Stomach (tissue), 8 donors: ENCODE measurements at regions not wholly inside any gene's neighbourhood (a gene's known extent, or its start where the extent isn't known, plus 50 kb on each side); places are given as distances from the start of the nearest gene placed in this dataset.
A peak's percentile ranks its signal among the peaks of the same experiment; 100 is the strongest.

Experiments used
- DNase-seq, 2 donors: peaks; one replicate each; pipeline versions ENCODE4 v3.0.0 to v3.0.0-alpha.2; 2013 to 2019
- H3K27ac ChIP-seq, 5 donors: fragments of 200-600 bp in 4 of 5; sonication (generic) in 4 of 5; one replicate each; pipeline ENCODE4 v1.5.1; 2013 to 2019; ENCODE audit warnings: mild to moderate bottlenecking in 1 of 5, moderate library complexity in 1 of 5
- H3K27me3 ChIP-seq, 3 donors: fragments of 200-600 bp; sonication (generic); one replicate each; pipeline ENCODE4 v1.5.1; 2017 to 2019; ENCODE audit warnings: mixed run types in 1 of 3
- H3K36me3 ChIP-seq, 4 donors: fragments of 200-600 bp; sonication (generic); 1 replicate in 3 of 4; 2 replicates in 1 of 4; pipeline ENCODE4 v1.5.1; 2016 to 2019
- H3K4me1 ChIP-seq, 4 donors: fragments of 200-600 bp; sonication (generic); one replicate each; pipeline ENCODE4 v1.5.1; 2016 to 2019
- H3K4me3 ChIP-seq, 4 donors: fragments of 200-600 bp; sonication (generic) in 3 of 4; one replicate each; pipeline ENCODE4 v1.5.1; 2016 to 2019; ENCODE audit warnings: mild to moderate bottlenecking in 1 of 4
- H3K9me3 ChIP-seq, 4 donors: fragments of 200-600 bp; sonication (generic); one replicate each; pipeline ENCODE4 v1.5.1; 2016 to 2019
- CTCF ChIP-seq, 7 experiments: fragments of 450-650 bp in 4 of 7; fragments of 200-600 bp in 3 of 7; sonication (generic) in 3 of 7; IDR thresholded peaks; one replicate each; pipeline ENCODE4 v1.5.1; 2016 to 2019; ENCODE audit warnings: antibody characterized with exemption in 7 of 7, control low read depth in 2 of 7, mild to moderate bottlenecking in 1 of 7
- EP300 ChIP-seq: sonication (generic); formaldehyde crosslinking; IDR thresholded peaks from one replicate; pipeline ENCODE4 v1.6.1; 2017; ENCODE audit warnings: antibody characterized with exemption
- POLR2A ChIP-seq, 4 donors: fragments of 450-650 bp; IDR thresholded peaks; one replicate each; pipeline ENCODE4 v1.6.1; 2016; ENCODE audit warnings: antibody characterized with exemption in 4 of 4, control low read depth in 2 of 4, mild to moderate bottlenecking in 1 of 4, moderate library complexity in 1 of 4
- POLR2AphosphoS5 ChIP-seq, 3 donors: sonication (generic); formaldehyde crosslinking; IDR thresholded peaks; one replicate each; pipeline ENCODE4 v1.6.1; 2016; ENCODE audit warnings: antibody characterized with exemption in 3 of 3
- WGBS, 5 donors: extraction: QIAGEN DNeasy Blood & Tissue Kit in 3 of 5; methylation state at CpG; one replicate each; pipeline versions ENCODE4 v1.1.5 to v1.1.7; 2013 to 2018; 5-methylcytosine and 5-hydroxymethylcytosine counted together
- intact Hi-C: fragments of 100-400 bp; cut with DNase I; formaldehyde crosslinking; loops from one replicate; pipeline ENCODE4 v1.15.1; 2023; ENCODE audit warnings: low total_unique reads
- donor health status: healthy with polysubstance abuse.
- donor health status: Bipolar disorder and iron deficiency.
- donor health status: healthy.

- Histone ChIP-seq H3K27me3 (peaks cover 0 to 9% (median 0%) of the 10 kb centered on the region in 3 donors), H3K36me3 (no peaks in the 10 kb centered on the region), H3K4me3 (no peak overlapping the region), H3K27ac (no peak overlapping the region), H3K4me1 (peaks cover 0 to 9% (median 0%) of the 10 kb centered on the region in 4 donors), H3K9me3 (peaks cover 0 to 23% (median 12%) of the 10 kb centered on the region in 4 donors)
- 83 to 92% (median 84%) methylated on average over 3 to 8 of the region's 8 CpGs for WGBS, 5 donors
- no peak for DNase-seq
- TF ChIP-seq POLR2A (IDR thresholded peaks at IDR 0.05) (no peak), CTCF (IDR thresholded peaks at IDR 0.05) (no peak), EP300 (no peak), POLR2AphosphoS5 (IDR thresholded peaks at IDR 0.05) (no peak)
- intact Hi-C loops = no loop called here
Measured at GRCh38 chrX:39973810-39974209, 123.9 kb downstream of the BCOR start.

GRCh38 chrX:39974270-39974669 is 123.5 kb downstream of the BCOR start:
- Histone ChIP-seq H3K4me3 (no peak overlapping the region), H3K9me3 (peaks cover 0 to 23% (median 12%) of the 10 kb centered on the region in 4 donors), H3K27ac (no peak overlapping the region), H3K36me3 (no peaks in the 10 kb centered on the region), H3K27me3 (peaks cover 0 to 9% (median 0%) of the 10 kb centered on the region in 3 donors), H3K4me1 (peaks cover 0 to 7% (median 0%) of the 10 kb centered on the region in 4 donors)
- no peak for TF ChIP-seq POLR2A (IDR thresholded peaks at IDR 0.05)
- no peak for TF ChIP-seq CTCF (IDR thresholded peaks at IDR 0.05)
- no peak for TF ChIP-seq POLR2AphosphoS5 (IDR thresholded peaks at IDR 0.05)
- no peak for TF ChIP-seq EP300
- WGBS, 5 donors = 65 to 84% (median 70%) methylated on average over 5 to 6 of the region's 6 CpGs
- DNase-seq = no peak
- intact Hi-C loops = no loop called here

GRCh38 chrX:39975101-39975925 is 122.4 kb downstream of the BCOR start:
- TF ChIP-seq EP300 = no peak
- peak in 1 of 3 donors; percentile 8 for TF ChIP-seq POLR2AphosphoS5 (IDR thresholded peaks at IDR 0.05)
- intact Hi-C loops = no loop called here
- WGBS, 5 donors = 47 to 67% (median 62%) methylated on average over 6 to 7 of the region's 7 CpGs
- Histone ChIP-seq H3K27ac (peak overlapping the region in 2 of 5 donors; percentile 7 to 20), H3K36me3 (no peaks in the 10 kb centered on the region), H3K9me3 (peaks cover 0 to 23% (median 12%) of the 10 kb centered on the region in 4 donors), H3K4me1 (no peaks in the 10 kb centered on the region), H3K27me3 (peaks cover 0 to 9% (median 0%) of the 10 kb centered on the region in 3 donors), H3K4me3 (no peak overlapping the region)
- peak; percentile 36 to 68 for DNase-seq

GRCh38 chrX:39981946-39982345 is 115.8 kb downstream of the BCOR start:
- no peaks in the 10 kb centered on the region for H3K36me3 ChIP-seq
- no peak overlapping the region for H3K4me3 ChIP-seq
- no peak overlapping the region for H3K27ac ChIP-seq
- H3K4me1 ChIP-seq = peaks cover 0 to 11% (median 3%) of the 10 kb centered on the region in 4 donors
- peaks cover 0 to 11% (median 0%) of the 10 kb centered on the region in 4 donors for H3K9me3 ChIP-seq
- 88 to 97% (median 91%) methylated on average over 1 to 3 of the region's 3 CpGs for WGBS, 5 donors
- TF ChIP-seq POLR2A (IDR thresholded peaks at IDR 0.05) (no peak), POLR2AphosphoS5 (IDR thresholded peaks at IDR 0.05) (no peak), EP300 (no peak), CTCF (IDR thresholded peaks at IDR 0.05) (no peak)
- intact Hi-C loops = no loop called here
- no peak for DNase-seq
- H3K27me3 ChIP-seq = no peaks in the 10 kb centered on the region

GRCh38 chrX:39982948-39983347 is 114.8 kb downstream of the BCOR start:
- DNase-seq = peak in 1 of 2 donors; percentile 27
- no peaks in the 10 kb centered on the region for H3K36me3 ChIP-seq
- intact Hi-C loops = no loop called here
- H3K27ac ChIP-seq = no peak overlapping the region
- H3K27me3 ChIP-seq = no peaks in the 10 kb centered on the region
- no peak overlapping the region for H3K4me3 ChIP-seq
- H3K4me1 ChIP-seq = peaks cover 0 to 11% (median 3%) of the 10 kb centered on the region in 4 donors
- WGBS, 5 donors = 68 to 89% (median 75%) methylated on average over 3 of the region's 3 CpGs
- H3K9me3 ChIP-seq = peaks cover 0 to 11% (median 0%) of the 10 kb centered on the region in 4 donors
- no peak for TF ChIP-seq EP300
- TF ChIP-seq POLR2A (IDR thresholded peaks at IDR 0.05) = no peak
- TF ChIP-seq POLR2AphosphoS5 (IDR thresholded peaks at IDR 0.05) = no peak
- no peak for TF ChIP-seq CTCF (IDR thresholded peaks at IDR 0.05)
